ENCODE measurements at regions not wholly inside any gene's neighbourhood (a gene's known extent, or its start where the extent isn't known, plus 50 kb on each side); places are given as distances from the start of the nearest gene placed in this dataset.

- H3K9me1 ChIP-seq (ENCODE audit: insufficient read depth, low read length): 0 out of 2 replicates have a peak, but pooled peaks cover 3% of the 10 kb centered on the region
- H4K8ac ChIP-seq (ENCODE audit: low read depth in 2 of 2, low read length in 2 of 2): no peak overlapping the region
- no peak overlapping the region for H2BK5ac ChIP-seq (ENCODE audit: low read depth, low read length, poor library complexity, severe bottlenecking)
- H3K56ac ChIP-seq (ENCODE audit: extremely low read depth, insufficient read depth, low read length): no peak overlapping the region
- H4K91ac ChIP-seq (ENCODE audit: insufficient read depth, low read depth, low read length): no peak overlapping the region
- H3K4me2 ChIP-seq (ENCODE audit: low read depth, low read length): no peak overlapping the region
- H3K18ac ChIP-seq (ENCODE audit: low read depth, low read length): no peak overlapping the region
- peak overlapping the region; percentile 17; the same call in 1 of the 2 replicates for H3K4ac ChIP-seq (ENCODE audit: low read depth, low read length)
- DNase-seq (no peak), ATAC-seq (ENCODE audit: low read depth) (no peak)
- no peaks in the 10 kb centered on the region for H3K27me3 ChIP-seq (ENCODE audit: control insufficient read depth, insufficient read depth, low read length)
- no peaks in the 10 kb centered on the region for H3K36me3 ChIP-seq (ENCODE audit: control insufficient read depth, insufficient read depth, low read length)
- WGBS, 2 experiments (ENCODE audit: extremely low coverage in 2 of 2, insufficient read length in 1 of 2): no CpG with 5 or more reads among the region's 2 CpGs
- no peak overlapping the region for H2BK120ac ChIP-seq (ENCODE audit: low read depth, low read length)
- peak overlapping the region; percentile 1; the same call in 1 of the 2 replicates for H2AK5ac ChIP-seq (ENCODE audit: low read depth, low read length)
- H2BK20ac ChIP-seq (ENCODE audit: low read depth, low read length): 0 out of 2 replicates have a peak overlapping the region, but pooled peaks have one; percentile 21
- no peaks in the 10 kb centered on the region for H4K20me1 ChIP-seq (ENCODE audit: insufficient read depth, low read length)
- CTCF ChIA-PET: interaction anchor here (0.7 kb wide), 1 partner anchor 961 kb away, joined by 3 read pairs; no protein-coding TSS in a partner anchor
- H3K9me3 ChIP-seq (ENCODE audit: control insufficient read depth, insufficient read depth, low read length): no peaks in the 10 kb centered on the region
- H2BK15ac ChIP-seq (ENCODE audit: low read depth, low read length): no peak overlapping the region
- H2AFZ ChIP-seq (replicated peaks; ENCODE audit: low read length, poor library complexity): no peak overlapping the region
- H3K4me3 ChIP-seq (ENCODE audit: insufficient read depth, low read depth, low read length): no peak overlapping the region
- intact Hi-C loops (cut with micrococcal nuclease) (loop anchor here (10.0 kb wide), 2 partner anchors 280 to 520 kb away; no protein-coding TSS in a partner anchor), dilution Hi-C loops (cut with HindIII; ENCODE audit: low sequenced_read_pairs, unreplicated experiment) (no loop called here), in situ Hi-C loops (cut with MboI; ENCODE audit: low sequenced_read_pairs) (no loop called here)
- POLR2A ChIA-PET (ENCODE audit: unreplicated experiment): no interaction called here
- H3K14ac ChIP-seq (replicated peaks; ENCODE audit: low read depth, low read length): no peak overlapping the region
- no peak overlapping the region for H2AK9ac ChIP-seq (replicated peaks; ENCODE audit: low read depth, low read length, poor library complexity)
- no peak overlapping the region for H4K5ac ChIP-seq (ENCODE audit: low read depth, low read length)
- no peak overlapping the region for H3K27ac ChIP-seq (ENCODE audit: insufficient read depth, low read length)
- no TSS peak for BruUV-seq (replicated peaks)
- no peak for TF ChIP-seq MXI1 (IDR thresholded peaks at IDR 0.05; ENCODE audit: borderline replicate concordance, low read depth, low read length)
- TF ChIP-seq CTCF (conservative IDR thresholded peaks at IDR 0.05; ENCODE audit: low read depth, low read length): no peak
- TF ChIP-seq NFE2L2 (IDR thresholded peaks at IDR 0.05; ENCODE audit: low read depth, low read length): no peak
- no peak for TF ChIP-seq SMC3 (IDR thresholded peaks at IDR 0.05; ENCODE audit: low read depth, low read length)
- no peak for TF ChIP-seq ELK1 (IDR thresholded peaks at IDR 0.05; ENCODE audit: borderline replicate concordance, low read depth, low read length)
- TF ChIP-seq CHD1 (IDR thresholded peaks at IDR 0.05; ENCODE audit: low read depth, low read length): no peak
- TF ChIP-seq FOS (IDR thresholded peaks at IDR 0.05; ENCODE audit: low read depth, low read length): no peak
- peaks cover 7% of the 10 kb centered on the region for H3K4me1 ChIP-seq (ENCODE audit: control insufficient read depth, insufficient read depth, low read length)
- H3K79me1 ChIP-seq (ENCODE audit: low read depth in 1 of 2, low read length in 2 of 2): no peaks in the 10 kb centered on the region
- no peak overlapping the region for H3K9ac ChIP-seq (ENCODE audit: low read depth, low read length)
- H3K23ac ChIP-seq (ENCODE audit: low read depth, low read length): no peak overlapping the region
Observed at GRCh38 chr2:187985195-187985594, 306.5 kb upstream of the GULP1 start.
